ENCODE measurements at regions not wholly inside any gene's neighbourhood (a gene's known extent, or its start where the extent isn't known, plus 50 kb on each side); places are given as distances from the start of the nearest gene placed in this dataset.

DNA sequence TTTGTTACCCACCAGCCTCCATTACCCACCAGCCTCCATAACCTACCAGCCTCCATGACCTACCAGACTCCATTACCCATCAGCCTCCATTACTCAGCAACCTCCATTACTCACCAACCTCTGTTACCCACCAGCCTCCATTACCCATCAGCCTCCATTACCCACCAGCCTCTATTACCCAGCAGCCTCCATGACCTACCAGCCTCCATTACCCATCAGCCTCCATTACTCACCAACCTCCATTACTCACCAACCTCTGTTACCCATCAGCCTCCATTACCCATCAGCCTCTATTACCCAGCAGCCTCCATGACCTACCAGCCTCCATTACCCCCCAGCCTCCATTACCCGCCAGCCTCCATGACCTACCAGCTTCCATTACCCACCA, 133.3 kb upstream of the HS6ST1 start:
- TF ChIP-seq, protein P1, sequence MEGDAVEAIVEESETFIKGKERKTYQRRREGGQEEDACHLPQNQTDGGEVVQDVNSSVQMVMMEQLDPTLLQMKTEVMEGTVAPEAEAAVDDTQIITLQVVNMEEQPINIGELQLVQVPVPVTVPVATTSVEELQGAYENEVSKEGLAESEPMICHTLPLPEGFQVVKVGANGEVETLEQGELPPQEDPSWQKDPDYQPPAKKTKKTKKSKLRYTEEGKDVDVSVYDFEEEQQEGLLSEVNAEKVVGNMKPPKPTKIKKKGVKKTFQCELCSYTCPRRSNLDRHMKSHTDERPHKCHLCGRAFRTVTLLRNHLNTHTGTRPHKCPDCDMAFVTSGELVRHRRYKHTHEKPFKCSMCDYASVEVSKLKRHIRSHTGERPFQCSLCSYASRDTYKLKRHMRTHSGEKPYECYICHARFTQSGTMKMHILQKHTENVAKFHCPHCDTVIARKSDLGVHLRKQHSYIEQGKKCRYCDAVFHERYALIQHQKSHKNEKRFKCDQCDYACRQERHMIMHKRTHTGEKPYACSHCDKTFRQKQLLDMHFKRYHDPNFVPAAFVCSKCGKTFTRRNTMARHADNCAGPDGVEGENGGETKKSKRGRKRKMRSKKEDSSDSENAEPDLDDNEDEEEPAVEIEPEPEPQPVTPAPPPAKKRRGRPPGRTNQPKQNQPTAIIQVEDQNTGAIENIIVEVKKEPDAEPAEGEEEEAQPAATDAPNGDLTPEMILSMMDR (IDR thresholded peaks at IDR 0.05; ENCODE audit: unreplicated experiment): no peak
- peaks cover 3% of the 10 kb centered on the region for H3K9me3 Mint-ChIP-seq (ENCODE audit: low read depth)
- no peak overlapping the region for H3K27ac Mint-ChIP-seq
- DNase-seq (ENCODE audit: low spot score, unreplicated experiment): no peak
- no peaks in the 10 kb centered on the region for H3K36me3 Mint-ChIP-seq (ENCODE audit: insufficient read depth)
- no peak overlapping the region for H3K4me3 Mint-ChIP-seq (ENCODE audit: low read depth)
- peaks cover 10% of the 10 kb centered on the region for H3K27me3 Mint-ChIP-seq
- no peaks in the 10 kb centered on the region for H3K4me1 Mint-ChIP-seq (ENCODE audit: low read depth)

DNA sequence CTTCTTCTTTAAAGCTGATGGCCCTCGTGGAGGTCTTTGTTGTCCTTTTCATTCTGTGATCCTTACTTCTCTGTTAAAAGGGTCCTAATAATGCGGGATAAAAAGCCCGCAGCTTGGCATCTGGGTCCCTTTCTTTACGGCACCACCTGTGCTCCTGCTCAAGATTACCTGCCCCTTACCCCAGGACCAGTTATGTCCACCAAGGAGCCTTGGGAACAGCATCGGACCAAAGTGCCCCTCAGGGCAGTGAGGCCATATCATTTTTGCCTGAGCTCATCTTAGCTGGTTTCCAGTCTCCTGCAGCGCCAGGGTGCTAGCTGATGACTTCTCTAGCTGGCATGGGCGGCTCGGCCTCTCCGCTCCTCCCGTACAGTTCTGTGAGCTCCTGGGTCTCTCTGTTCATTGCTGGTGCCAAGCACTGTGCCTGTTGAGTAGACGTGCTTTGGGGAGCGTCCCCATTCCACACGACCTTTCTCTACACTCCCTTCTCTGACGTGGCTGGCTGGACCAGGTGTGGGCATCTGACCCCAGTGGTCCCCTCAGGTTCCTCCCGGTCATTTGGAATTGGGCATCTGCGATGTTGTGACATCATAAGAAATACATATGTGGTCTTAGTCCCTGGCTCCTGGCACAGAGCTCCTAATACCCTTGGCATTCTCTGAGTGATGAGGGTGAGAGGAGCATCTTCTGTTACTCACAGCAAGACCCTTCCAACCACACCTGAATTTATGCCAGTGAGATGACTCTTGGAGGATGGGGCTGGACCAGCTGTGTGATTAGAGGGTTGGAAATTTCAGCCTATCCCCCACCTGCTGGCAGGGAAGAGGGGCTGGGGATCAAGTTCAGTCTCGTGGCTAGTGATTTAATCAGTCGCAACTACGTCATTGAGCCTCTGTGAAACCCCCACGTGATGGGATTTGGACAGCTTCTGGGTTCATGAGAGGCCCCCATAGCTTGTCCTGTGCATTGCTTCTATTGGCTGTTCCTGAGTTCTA, 134.2 kb upstream of the HS6ST1 start:
- H3K36me3 Mint-ChIP-seq (ENCODE audit: insufficient read depth): no peaks in the 10 kb centered on the region
- peaks cover 10% of the 10 kb centered on the region for H3K27me3 Mint-ChIP-seq
- TF ChIP-seq, protein P1 (IDR thresholded peaks at IDR 0.05; ENCODE audit: unreplicated experiment): no peak
- H3K4me3 Mint-ChIP-seq (ENCODE audit: low read depth): no peak overlapping the region
- DNase-seq (ENCODE audit: low spot score, unreplicated experiment): peak; percentile 5
- peaks cover 3% of the 10 kb centered on the region for H3K4me1 Mint-ChIP-seq (ENCODE audit: low read depth)
- H3K9me3 Mint-ChIP-seq (ENCODE audit: low read depth): peaks cover 3% of the 10 kb centered on the region
- no peak overlapping the region for H3K27ac Mint-ChIP-seq

DNA sequence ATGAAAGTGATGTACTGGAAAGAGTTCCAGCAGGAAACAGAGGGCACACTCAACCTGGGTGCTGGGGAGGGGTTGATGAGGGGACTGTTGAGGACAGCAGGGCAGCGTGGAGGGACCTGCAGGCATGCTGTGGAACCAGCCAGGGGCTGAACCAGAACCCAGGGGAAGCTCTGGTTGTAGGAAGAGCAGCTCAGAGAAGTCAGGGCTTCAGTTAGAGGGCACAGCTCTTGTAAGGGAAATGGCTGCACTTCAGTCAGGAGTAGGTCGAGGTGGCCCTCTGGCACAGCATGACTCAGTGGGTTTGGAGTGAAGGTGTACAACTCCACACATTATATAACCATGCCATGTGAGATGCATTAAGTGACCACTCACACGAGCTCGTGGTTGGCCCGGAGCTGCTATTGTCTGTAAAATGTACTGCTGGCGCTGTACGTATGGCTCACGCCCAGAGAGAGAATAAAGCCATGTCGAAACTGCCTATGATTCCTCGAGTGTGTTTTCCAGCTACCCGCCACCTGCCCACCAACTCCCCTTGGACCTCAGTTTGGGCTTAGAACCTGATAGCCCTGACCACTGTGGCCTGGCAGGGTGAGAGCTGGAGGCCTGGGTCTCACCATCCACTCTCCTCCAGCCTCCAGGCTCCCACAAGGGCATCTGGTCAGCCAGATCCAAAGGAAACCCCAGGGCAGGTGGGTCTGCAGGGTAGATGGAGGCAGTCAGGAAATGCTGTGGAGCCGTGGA, 136.5 kb upstream of the HS6ST1 start:
- H3K4me1 Mint-ChIP-seq (ENCODE audit: low read depth): peaks cover 25% of the 10 kb centered on the region
- peaks cover 3% of the 10 kb centered on the region for H3K9me3 Mint-ChIP-seq (ENCODE audit: low read depth)
- H3K36me3 Mint-ChIP-seq (ENCODE audit: insufficient read depth): no peaks in the 10 kb centered on the region
- H3K27me3 Mint-ChIP-seq: peaks cover 10% of the 10 kb centered on the region
- TF ChIP-seq, protein P1 (IDR thresholded peaks at IDR 0.05; ENCODE audit: unreplicated experiment): no peak
- H3K27ac Mint-ChIP-seq: no peak overlapping the region
- no peak overlapping the region for H3K4me3 Mint-ChIP-seq (ENCODE audit: low read depth)
- DNase-seq (ENCODE audit: low spot score, unreplicated experiment): no peak

- Mint-ChIP-seq H3K36me3 (ENCODE audit: insufficient read depth) (peaks cover under 1% of the 10 kb centered on the region), H3K4me3 (ENCODE audit: low read depth) (no peak overlapping the region), H3K9me3 (ENCODE audit: low read depth) (peaks cover 3% of the 10 kb centered on the region), H3K27me3 (peaks cover 10% of the 10 kb centered on the region), H3K27ac (no peak overlapping the region), H3K4me1 (ENCODE audit: low read depth) (peaks cover 26% of the 10 kb centered on the region)
- no peak for DNase-seq (ENCODE audit: low spot score, unreplicated experiment)
- TF ChIP-seq, protein P1 (IDR thresholded peaks at IDR 0.05; ENCODE audit: unreplicated experiment): no peak
These were observed 137.0 kb upstream of the HS6ST1 start for GRCh38 chr2:128455721-128456050.

DNA sequence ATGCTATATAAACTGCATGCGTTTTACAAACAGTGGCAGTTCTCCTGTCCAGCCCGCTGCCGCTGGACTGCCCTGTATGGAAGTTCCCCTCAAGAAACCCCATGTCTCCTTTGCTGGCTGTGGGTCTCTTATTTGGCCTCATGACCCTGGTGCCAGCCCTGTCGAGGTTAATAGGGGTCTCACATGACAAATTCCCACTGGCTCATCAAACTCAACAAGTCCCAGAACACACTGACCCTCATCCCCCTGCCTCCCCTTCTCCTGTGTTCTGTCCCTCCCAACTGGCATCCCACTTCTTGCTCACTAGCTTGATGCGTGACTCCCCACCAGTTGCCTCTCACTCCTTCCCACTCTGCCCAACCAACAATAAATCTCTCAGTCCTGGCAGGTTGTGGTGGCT, 137.6 kb upstream of the HS6ST1 start:
- peaks cover 2% of the 10 kb centered on the region for H3K36me3 Mint-ChIP-seq (ENCODE audit: insufficient read depth)
- peaks cover 26% of the 10 kb centered on the region for H3K4me1 Mint-ChIP-seq (ENCODE audit: low read depth)
- no peak overlapping the region for H3K4me3 Mint-ChIP-seq (ENCODE audit: low read depth)
- H3K27ac Mint-ChIP-seq: no peak overlapping the region
- TF ChIP-seq, protein P1 (IDR thresholded peaks at IDR 0.05; ENCODE audit: unreplicated experiment): no peak
- peaks cover 3% of the 10 kb centered on the region for H3K9me3 Mint-ChIP-seq (ENCODE audit: low read depth)
- H3K27me3 Mint-ChIP-seq: peaks cover 10% of the 10 kb centered on the region
- DNase-seq (ENCODE audit: low spot score, unreplicated experiment): no peak
